Retinal pigment epithelial cell (primary cell): ENCODE measurements at regions not wholly inside any gene's neighbourhood (a gene's known extent, or its start where the extent isn't known, plus 50 kb on each side); places are given as distances from the start of the nearest gene placed in this dataset.

Experiments
- DNase-seq: peaks from one replicate; pipeline ENCODE4 v3.0.0-alpha.2; 2010; ENCODE audit warnings: low read depth
- H3K4me3 ChIP-seq: 2 replicates; pipeline ENCODE4 v1.5.1; 2011; ENCODE audit warnings: mild to moderate bottlenecking, low read length, control low read depth, moderate library complexity
- CTCF ChIP-seq: conservative IDR thresholded peaks from 2 replicates; pipeline ENCODE4 v1.5.1; 2011; ENCODE audit warnings: low read depth, low read length, control low read depth, inconsistent platforms

GRCh38 chr4:91812319-91812718 lies 491.4 kb upstream of the GRID2 start:
- no peak for TF ChIP-seq CTCF
- DNase-seq: no peak
- H3K4me3 ChIP-seq: no peak overlapping the region

DNA sequence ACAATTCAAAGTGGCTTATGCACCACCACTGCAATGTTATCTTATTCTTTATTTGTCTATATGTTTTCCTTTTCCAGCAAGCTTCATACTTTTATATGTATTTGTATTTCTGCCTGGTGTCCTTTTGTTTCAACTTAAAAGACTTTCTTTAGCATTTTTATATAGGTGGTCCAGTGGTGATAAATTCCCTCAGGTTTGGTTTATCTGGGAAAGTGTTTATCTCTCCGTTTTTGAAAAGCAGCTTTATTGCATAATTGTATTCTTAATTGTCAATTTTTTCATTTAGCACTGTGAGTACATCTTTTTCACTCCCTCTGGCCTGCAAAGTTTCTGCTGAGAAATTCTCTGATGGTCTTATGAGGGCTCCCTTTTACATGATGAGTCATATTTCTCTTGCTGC lies 479.0 kb upstream of the GRID2 start:
- no peak for TF ChIP-seq CTCF
- no peak overlapping the region for H3K4me3 ChIP-seq
- DNase-seq: no peak

DNA sequence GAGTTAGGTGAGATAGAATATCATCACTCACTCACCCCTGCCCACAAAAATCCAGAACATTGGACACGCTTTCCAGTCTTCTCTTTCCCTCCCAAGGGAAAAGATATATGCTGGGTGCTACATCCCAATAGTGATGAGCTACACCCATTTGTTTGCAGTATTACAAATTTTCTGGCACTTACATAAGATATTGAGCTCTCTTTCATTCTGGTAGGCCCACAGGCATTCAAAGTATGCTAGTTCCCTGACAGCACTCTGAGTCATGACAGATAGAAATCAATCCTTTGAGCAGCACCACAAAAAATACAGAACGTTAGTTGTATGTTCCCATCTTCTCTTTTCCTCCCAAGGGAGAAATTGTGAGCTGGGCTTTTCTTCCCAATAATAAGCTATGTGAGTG lies 477.6 kb upstream of the GRID2 start:
- H3K4me3 ChIP-seq: no peak overlapping the region
- no peak for TF ChIP-seq CTCF
- DNase-seq: no peak

GRCh38 chr4:91827914-91828313 lies 475.9 kb upstream of the GRID2 start:
- TF ChIP-seq CTCF: no peak
- H3K4me3 ChIP-seq: no peak overlapping the region
- no peak for DNase-seq

DNA sequence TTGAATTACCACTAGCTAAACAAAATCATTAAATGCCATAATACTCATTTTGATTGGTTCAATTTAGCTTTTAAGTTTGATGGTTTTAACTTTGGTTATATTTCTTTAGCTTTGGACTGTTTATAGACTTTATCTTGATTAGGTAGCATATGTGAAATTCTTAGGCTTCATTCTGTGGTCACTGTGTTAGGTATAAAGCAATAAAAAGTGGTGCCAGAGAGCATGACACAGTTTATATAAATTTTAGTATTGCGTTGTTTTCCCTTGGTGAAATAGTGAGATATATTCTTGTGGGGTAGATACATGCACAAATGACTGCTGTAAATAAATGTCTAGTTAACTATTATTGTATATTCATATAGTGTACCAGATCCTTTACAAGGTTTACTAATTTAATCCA lies 474.2 kb upstream of the GRID2 start:
- no peak for DNase-seq
- TF ChIP-seq CTCF: no peak
- no peak overlapping the region for H3K4me3 ChIP-seq

DNA sequence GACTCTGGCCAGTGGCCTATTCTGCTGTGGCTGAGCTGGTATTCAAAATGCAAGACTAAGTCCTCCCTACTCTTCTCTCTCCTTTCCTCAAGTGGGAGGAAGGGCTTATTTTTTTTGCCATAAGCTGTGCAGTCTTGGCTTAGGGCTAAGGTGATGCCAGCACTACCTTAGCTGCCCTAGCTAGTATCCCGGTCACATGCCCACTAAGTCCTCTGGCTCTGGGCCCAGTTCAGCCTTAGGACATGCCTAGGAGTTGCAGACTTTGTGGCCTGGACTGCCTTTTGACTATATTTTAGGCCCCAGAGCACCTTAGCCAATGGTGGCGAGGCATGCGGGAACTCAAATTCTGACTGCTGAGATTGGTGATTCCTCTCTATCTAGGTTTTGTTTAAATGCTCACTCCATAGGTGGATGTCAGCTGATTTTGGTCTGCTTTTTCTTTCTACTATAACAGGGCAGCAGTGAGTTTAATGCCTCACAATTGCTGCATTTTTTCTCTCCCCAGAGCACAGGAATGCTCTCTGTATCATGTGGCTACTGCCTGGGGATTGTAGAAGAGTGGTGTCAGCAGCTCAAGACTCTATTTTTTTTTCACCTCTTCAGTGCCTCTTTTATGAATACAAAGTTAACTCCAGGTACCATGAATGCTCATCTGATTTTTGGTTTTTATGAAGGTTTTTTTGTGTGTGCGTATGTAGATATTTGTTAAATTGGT lies 472.9 kb upstream of the GRID2 start:
- peak; percentile 65 for DNase-seq
- TF ChIP-seq CTCF: no peak
- no peak overlapping the region for H3K4me3 ChIP-seq

DNA sequence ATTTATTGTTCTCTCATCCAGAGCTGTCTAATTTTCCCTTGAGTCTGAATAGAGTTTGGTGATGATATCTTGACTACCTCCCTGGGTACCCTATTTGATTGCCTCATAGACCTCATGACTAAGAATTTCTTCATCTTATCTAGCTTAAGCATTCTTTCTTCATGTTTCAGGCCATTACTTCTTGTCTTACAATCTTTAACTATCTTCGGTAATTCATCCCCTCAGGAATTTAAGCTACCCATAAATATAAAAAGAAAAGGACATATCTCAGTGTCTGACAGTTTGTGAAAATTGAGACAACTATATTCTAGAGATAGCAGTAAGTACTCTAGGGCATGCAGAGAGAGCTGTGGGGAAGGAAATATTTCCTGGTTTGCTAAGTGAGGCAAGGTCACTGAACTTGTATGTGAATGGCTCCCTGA lies 466.1 kb upstream of the GRID2 start:
- no peak for TF ChIP-seq CTCF
- DNase-seq: peak; percentile 5
- no peak overlapping the region for H3K4me3 ChIP-seq
